ENCODE measurements at regions not wholly inside any gene's neighbourhood (a gene's known extent, or its start where the extent isn't known, plus 50 kb on each side); places are given as distances from the start of the nearest gene placed in this dataset.

DNA sequence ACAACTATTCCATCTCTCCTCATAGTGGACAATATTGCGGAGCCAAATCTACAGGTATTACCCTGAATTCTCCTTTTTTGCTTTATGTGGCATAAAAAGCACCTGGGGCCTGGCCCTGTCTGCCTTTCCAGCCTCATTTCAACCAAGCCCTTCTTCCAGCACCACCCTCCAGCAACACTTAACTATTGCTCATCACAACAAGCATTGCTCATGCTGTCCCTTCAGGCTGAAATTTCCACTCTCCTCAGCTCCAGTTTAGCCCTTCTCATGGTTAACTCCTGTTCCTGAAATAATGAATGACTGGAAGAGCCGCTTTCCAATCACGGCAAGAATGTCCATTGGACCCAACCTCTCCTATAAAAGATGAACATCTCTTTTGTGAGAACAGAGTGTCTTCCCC is 107.4 kb downstream of the P2RY1 start:
- DNase-seq (ENCODE audit: low read depth, low spot score): no peak
- in situ Hi-C loops (cut with HindIII; ENCODE audit: low pct_unique_long_range_greater_than_20kb, low sequenced_read_pairs): no loop called here

DNA sequence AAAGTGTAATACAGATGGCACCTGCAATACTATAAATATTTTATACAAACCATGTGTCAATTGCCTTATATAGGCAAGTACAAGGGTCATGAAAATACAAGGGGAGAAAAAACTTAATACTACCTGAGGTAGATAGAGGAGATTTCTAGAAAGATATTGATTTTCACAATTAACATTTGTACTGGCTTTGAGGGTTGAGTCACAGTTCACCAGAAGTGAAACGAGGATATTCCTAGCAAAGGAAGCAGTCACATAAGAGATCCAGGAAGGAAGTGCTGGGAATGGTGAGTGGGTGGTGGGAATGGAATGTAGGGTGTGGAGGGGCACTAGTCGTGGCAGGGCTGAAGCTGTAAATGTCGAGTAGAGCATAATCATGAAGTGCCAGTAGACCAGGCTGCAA is 108.7 kb downstream of the P2RY1 start:
- DNase-seq (ENCODE audit: low read depth, low spot score): no peak
- in situ Hi-C loops (cut with HindIII; ENCODE audit: low pct_unique_long_range_greater_than_20kb, low sequenced_read_pairs): no loop called here

DNA sequence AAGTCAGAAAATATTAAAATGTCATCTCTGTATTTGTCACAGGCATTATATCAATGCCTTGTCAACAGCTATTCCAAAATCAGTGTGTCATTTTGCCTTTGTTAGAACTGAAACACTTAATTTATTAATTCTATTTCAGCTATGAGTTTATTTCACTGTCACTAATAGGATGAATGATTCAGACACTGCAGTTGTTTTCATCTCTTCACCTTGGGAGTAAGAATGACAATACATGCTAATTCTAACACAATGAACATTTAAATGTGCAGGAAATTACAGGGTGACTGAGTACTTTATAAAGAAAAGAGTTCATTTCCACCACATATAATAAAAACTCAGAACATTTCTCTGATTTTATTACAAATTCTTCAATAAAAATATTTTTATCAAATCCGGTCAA is 109.7 kb downstream of the P2RY1 start:
- in situ Hi-C loops (cut with HindIII; ENCODE audit: low pct_unique_long_range_greater_than_20kb, low sequenced_read_pairs): no loop called here
- no peak for DNase-seq (ENCODE audit: low read depth, low spot score)

DNA sequence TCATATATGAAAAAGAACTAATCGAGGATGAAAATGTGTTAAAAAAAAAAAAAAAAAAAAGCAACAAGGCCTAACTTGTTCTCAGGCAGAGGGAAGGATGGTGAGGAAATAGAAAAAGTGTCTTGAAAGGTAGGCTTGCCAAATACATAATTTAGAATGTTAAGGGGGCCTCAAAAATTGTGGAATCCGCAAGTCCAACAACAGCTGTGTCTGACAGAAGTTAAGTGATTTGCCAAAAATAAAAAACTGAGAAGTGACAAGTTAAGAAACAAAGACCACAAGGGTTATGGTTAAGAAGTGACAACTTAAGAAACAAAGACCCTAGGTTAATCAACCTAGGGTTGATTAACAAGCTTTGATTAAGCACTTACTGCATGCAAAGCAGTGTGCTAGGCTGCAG is 110.6 kb downstream of the P2RY1 start:
- DNase-seq (ENCODE audit: low read depth, low spot score): no peak
- in situ Hi-C loops (cut with HindIII; ENCODE audit: low pct_unique_long_range_greater_than_20kb, low sequenced_read_pairs): no loop called here

DNA sequence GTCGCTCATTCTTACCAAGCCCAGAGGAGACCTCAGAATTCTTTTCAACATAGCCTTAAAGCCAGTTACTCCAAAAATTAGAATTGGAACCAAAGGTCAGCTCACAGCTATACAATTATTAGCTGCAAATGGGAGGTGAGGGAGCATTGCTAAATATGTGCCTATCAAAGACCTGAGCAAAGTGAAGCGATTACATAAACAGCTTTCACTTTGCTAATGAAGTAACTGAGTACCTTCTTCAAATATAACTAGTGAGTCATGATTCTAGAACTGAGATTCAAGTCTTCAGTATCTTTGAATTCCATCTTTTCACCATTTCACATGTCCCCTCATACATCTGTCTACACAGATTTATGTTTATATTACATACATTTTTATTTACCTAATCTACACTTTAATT is 122.6 kb downstream of the P2RY1 start:
- in situ Hi-C loops (cut with HindIII; ENCODE audit: low pct_unique_long_range_greater_than_20kb, low sequenced_read_pairs): no loop called here
- no peak for DNase-seq (ENCODE audit: low read depth, low spot score)

DNA sequence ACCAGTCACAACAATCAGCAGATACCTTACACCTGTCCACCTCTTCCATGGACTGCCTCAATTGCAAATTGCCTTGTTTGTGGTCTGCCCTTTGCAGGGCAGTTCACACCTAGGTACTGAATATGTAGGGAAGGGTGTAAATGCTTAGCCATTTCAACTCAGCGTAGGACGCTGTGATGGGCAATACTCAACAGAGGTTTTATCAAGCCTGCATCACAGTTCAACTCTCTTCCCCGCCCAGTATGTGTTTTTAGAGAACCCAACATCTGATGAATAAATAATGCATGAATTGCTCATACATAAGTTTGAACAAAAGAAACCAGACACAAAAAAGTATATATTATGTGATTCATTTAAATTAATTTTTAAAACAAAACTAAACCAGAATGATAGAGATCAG is 124.4 kb downstream of the P2RY1 start:
- in situ Hi-C loops (cut with HindIII; ENCODE audit: low pct_unique_long_range_greater_than_20kb, low sequenced_read_pairs): no loop called here

DNA sequence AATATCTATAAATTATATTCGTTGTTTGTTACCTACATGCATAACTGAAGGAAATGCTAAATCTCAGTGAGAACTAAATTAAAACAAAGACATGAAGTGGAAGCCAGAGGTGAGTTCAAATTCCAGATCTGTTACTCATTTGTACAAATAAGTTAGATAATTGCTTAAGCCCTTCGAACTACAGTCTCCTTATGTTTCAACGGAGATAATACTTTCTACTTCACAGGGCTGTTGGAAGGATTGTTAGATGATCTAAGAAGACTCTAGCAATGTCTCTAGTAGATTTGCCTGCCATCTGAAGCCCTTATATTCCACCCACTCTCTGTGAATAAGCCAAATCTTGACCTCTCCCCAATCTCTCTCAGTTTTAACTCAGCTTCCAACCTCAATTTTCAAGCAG is 125.8 kb downstream of the P2RY1 start:
- in situ Hi-C loops (cut with HindIII; ENCODE audit: low pct_unique_long_range_greater_than_20kb, low sequenced_read_pairs): no loop called here
- no peak for DNase-seq (ENCODE audit: low read depth, low spot score)

More for the DNA sequence above, 124.4 kb downstream of the P2RY1 start:
- DNase-seq (ENCODE audit: low read depth, low spot score): no peak

DNA sequence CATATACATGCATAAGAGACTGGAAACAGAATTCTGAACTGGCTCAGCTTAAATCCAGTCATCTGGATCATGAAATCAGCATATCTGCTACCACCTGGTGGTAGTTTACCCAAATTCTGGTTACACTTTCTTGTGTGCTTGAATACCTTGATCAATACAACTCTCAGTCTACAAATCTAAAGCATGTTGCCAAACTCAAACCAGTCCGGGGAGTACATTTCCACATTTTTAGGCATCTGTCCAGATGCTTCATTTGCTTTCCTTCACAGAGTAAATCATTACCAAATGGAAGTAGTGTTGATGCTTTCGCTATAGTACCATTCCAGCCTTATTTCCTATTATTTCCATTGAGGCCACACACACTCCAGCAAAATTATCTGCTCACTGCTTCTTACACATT is 126.4 kb downstream of the P2RY1 start:
- in situ Hi-C loops (cut with HindIII; ENCODE audit: low pct_unique_long_range_greater_than_20kb, low sequenced_read_pairs): no loop called here
- peak; percentile 64 for DNase-seq (ENCODE audit: low read depth, low spot score)

DNA sequence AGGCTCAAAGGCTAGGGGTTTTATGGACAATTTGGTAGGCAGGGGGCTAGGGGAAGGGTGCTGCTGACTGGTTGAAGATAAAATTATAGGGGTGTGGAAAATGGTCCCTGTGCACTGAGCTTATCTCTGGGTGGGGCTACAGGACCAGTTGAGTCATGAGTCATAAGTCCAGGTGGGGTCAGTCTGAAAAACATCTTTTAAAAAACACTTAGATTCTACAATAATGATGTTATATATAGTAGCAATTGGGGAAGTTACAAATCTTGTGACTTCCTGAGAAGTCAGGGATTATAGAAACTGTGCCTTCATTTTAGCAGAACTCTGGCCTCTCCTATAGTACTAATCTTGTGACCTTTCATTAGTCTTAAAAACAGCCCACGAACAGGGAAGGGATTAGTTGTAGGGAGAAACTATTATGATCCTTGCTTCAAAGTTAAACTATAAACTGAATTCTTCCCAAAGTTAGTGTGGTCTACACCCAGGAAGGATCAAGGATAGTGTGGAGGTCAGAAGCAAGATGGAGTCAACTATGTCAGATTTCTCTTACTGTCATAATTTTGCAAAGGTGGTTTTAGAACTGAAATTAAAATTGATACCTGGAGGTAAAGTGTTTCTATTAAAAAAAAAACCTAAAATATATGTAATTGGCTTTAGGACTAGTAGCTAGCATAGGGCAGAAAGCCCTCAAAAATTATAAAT is 130.1 kb downstream of the P2RY1 start:
- no peak for DNase-seq (ENCODE audit: low read depth, low spot score)
- in situ Hi-C loops (cut with HindIII; ENCODE audit: low pct_unique_long_range_greater_than_20kb, low sequenced_read_pairs): no loop called here

DNA sequence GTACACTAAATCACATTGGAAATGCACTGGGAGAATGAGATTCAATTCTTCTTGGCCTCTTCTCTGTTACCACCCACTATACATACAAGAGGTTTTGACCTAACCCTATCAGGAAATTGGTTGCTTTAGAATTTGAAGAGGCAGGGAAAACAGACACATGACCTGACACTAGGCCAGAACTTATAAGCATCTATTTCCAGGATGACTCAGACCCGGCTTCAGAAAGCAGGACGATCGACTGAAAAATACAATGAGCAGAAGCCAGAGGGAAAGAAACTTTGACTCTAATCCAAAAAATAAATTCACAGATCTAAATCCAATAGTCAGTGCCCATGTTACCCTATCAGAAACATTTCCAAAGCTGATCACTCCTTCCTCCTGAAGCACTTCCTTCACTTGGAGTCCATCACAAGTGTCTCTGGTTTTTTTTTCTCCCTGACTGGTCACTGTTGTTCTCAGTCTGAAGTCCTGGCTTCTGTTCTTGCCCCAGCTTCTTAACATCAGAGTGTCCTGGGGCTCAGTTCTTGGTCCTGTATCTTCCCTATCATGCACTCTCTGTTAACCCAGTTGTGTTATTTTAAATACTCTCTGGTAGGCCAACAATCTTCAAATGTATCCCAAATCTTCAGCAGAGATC is 133.6 kb downstream of the P2RY1 start:
- in situ Hi-C loops (cut with HindIII; ENCODE audit: low pct_unique_long_range_greater_than_20kb, low sequenced_read_pairs): no loop called here
- no peak for DNase-seq (ENCODE audit: low read depth, low spot score)

DNA sequence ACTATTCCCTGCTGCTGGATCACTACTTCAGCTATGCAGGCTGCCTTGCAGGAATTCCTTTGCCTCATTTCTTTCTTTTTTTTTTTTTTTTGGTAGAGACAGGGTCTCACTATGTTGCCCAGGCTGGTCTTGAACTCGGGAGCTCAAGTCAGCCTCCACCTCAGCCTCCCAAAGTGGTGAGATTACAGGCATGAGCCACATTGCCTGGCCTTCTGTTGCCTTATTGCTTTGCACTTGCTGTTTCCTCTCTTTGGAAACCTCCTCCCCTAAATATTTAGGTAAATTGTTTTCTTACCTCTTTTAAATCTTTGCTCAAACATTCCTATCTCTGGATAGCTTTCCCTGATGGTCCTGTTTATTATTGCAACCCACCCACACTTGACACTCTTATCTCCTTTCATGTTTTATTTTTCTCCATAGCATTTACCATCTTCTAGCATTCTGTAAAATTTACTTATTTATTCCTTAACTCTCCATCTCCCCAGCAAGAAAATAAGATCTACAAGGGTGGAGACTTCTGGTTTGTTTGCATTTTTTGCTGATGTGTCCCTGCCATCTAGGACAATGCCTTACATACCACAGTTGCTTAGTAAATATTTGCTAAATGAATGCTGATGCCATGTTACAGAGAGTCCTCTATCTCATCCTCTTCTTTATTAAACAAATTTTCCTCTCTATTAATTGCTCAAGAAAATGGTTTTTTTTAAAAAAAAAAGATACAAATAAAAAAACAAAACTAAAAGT is 134.8 kb downstream of the P2RY1 start:
- in situ Hi-C loops (cut with HindIII; ENCODE audit: low pct_unique_long_range_greater_than_20kb, low sequenced_read_pairs): no loop called here
- no peak for DNase-seq (ENCODE audit: low read depth, low spot score)

DNA sequence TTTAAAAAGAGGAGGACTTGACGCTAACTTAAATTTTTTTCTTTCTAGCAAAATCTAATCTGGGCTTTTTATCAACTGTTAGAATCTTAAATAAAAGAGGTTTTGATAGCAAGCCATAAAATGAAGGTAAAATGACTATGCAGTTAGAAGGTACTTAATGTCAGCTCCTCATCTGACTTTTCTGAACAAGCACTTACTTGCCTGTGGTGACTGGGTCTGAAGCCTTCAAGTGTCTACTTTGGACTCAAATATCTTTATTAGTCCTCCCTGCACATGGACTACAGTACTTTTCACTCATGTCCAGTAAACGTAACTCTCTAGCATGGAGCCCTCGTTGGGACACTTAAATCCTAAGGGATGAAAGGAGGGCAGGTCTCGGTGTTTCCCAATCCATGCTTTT is 135.9 kb downstream of the P2RY1 start:
- in situ Hi-C loops (cut with HindIII; ENCODE audit: low pct_unique_long_range_greater_than_20kb, low sequenced_read_pairs): no loop called here
- DNase-seq (ENCODE audit: low read depth, low spot score): no peak

DNA sequence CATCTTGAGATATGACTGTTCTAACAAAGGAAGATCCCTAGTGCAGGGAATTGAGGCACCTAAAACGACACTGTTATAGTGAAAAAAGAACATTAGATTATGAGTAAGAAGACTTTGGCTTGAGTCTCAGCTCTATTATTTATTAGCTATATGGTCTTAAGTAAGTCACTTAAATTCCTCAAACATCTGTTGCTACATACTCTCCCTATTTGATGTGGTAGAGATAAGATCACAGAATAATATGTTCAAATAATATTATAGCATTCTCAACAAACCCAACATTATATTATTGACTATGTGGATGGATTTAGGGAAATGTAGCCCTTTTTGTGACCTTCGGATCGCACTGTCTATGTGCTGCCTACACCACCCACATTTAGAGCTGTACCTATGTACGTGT is 136.9 kb downstream of the P2RY1 start:
- in situ Hi-C loops (cut with HindIII; ENCODE audit: low pct_unique_long_range_greater_than_20kb, low sequenced_read_pairs): no loop called here

DNA sequence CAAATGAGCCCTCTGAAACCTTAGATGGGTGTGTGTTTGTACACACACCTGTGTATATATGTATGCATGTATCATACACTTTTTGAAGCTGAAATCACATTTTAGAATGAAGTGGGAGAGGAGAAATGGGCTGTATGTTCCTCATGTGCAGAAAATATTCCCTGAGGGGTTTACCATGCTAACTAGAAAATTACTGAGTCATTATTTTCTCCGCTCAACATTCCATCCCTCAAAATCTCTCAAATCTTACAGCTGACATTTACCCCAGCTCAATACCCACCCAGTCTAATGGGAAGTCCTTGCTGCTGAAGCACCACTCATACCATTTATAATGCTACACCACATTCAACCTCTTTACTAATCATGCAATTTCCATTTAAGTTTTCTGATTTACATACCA is 138.6 kb downstream of the P2RY1 start:
- in situ Hi-C loops (cut with HindIII; ENCODE audit: low pct_unique_long_range_greater_than_20kb, low sequenced_read_pairs): no loop called here
- no peak for DNase-seq (ENCODE audit: low read depth, low spot score)

More for the DNA sequence above, 136.9 kb downstream of the P2RY1 start:
- no peak for DNase-seq (ENCODE audit: low read depth, low spot score)

DNA sequence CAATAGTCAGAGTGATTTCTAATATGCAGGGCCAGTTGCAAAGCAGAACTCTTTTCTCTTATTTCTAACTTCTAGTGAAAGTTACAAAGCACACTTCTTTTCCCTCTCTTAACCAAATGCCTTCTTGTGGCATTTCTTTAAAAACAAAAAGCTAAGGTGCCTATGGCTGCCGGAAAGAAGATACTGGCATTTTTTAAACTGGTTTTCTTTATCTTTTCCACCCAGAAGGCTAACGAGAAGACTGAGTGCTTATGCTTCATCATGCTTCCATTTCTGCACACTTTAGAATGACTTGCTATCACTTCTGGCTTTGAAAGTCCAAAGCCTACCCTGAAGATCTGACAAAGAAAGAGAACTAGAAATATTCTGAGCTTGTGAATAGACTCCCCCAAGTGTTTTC is 141.3 kb downstream of the P2RY1 start:
- DNase-seq (ENCODE audit: low read depth, low spot score): no peak
- in situ Hi-C loops (cut with HindIII; ENCODE audit: low pct_unique_long_range_greater_than_20kb, low sequenced_read_pairs): no loop called here

DNA sequence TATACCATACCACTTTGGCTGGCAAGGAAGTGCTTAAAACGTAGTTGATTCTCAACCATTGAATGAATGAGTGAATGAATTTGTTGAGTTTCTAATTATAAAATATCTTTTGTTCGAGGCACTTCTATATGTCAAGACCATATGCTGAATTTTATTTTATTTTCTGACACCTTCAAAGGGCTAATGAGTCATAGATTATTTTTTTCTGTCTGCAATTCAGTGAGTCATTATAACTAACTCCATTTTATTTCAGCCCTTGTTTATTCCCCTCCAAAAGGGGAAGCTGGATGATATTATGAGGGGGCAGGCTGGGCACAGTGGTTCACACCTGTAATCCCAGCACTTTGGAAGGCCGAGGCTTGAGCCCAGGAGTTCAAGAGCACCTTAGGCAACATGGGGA is 142.4 kb downstream of the P2RY1 start:
- in situ Hi-C loops (cut with HindIII; ENCODE audit: low pct_unique_long_range_greater_than_20kb, low sequenced_read_pairs): no loop called here
- no peak for DNase-seq (ENCODE audit: low read depth, low spot score)

DNA sequence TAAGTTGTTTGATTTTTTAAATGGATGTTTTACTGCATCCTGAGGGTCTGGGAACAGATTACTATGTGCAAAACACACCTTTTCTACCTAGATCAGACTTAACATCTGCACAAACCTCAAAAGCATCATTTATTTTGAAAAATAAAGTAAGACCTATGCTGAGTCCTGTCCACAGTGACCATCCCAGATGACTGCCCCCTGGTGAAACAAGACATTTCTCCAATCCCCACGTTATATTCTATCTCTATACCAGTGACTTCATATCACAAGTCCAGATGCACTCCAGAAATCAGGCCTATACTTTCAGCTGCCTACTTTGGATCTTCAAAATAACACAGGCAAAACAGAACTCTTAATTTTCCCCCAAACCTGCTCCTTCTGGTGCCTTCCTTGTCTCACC is 143.2 kb downstream of the P2RY1 start:
- DNase-seq (ENCODE audit: low read depth, low spot score): no peak
- in situ Hi-C loops (cut with HindIII; ENCODE audit: low pct_unique_long_range_greater_than_20kb, low sequenced_read_pairs): no loop called here

DNA sequence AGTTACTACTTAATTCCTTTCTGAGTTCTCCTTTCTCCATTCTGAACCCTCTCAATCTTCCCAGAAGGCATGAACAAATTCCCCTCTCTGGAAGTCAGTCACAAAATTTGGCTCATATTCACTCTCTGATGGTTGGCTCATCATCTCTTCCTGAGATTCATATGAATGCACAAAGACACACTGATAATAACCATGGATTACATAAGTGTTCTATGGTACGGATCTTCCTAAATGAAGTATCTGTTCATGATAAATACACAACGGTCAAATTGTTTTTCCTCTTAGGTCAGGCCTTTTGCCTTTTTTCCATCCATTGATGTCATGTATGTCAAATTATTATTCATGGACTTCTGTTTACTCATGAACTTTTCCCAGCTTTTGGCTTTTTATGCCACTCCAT is 162.6 kb downstream of the P2RY1 start:
- DNase-seq (ENCODE audit: low read depth, low spot score): peak; percentile 74
- in situ Hi-C loops (cut with HindIII; ENCODE audit: low pct_unique_long_range_greater_than_20kb, low sequenced_read_pairs): no loop called here

DNA sequence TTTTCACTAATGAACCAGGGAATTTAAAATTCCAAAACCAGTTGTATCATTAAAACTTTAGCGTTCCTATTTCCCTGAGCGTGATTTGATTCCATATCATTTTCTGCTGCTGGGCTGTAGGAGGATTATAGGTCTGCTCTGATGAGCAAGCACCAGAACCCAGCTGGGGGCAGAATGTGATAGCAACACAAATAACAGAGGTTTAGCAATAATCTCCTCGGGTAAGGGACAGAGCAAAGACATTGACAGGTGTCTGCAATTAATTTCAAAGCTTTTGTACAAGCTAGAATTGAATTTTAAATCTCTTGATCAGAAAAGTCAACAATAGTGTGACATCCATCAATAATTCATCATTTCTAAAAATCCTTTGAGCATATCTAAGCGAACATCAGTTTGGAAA is 163.4 kb upstream of the RAP2B start:
- in situ Hi-C loops (cut with HindIII; ENCODE audit: low pct_unique_long_range_greater_than_20kb, low sequenced_read_pairs): no loop called here
- no peak for DNase-seq (ENCODE audit: low read depth, low spot score)
